Mesodermal cell (in vitro differentiated cells): ENCODE measurements at regions not wholly inside any gene's neighbourhood (a gene's known extent, or its start where the extent isn't known, plus 50 kb on each side); places are given as distances from the start of the nearest gene placed in this dataset.

Experiments used
- H3K27ac ChIP-seq: 2 replicates; pipeline ENCODE4 v1.7.0; 2013; ENCODE audit warnings: mild to moderate bottlenecking, low read depth, low read length, moderate library complexity; ENCODE audit not compliant: severe bottlenecking
- H3K36me3 ChIP-seq: 2 replicates; pipeline ENCODE4 v1.7.1; 2013; ENCODE audit warnings: mild to moderate bottlenecking, low read length, moderate library complexity; ENCODE audit not compliant: control insufficient read depth, insufficient read depth
- H3K4me1 ChIP-seq: one replicate; pipeline ENCODE4 v1.7.1; 2013; ENCODE audit warnings: mild to moderate bottlenecking, low read length; ENCODE audit not compliant: insufficient read depth, control insufficient read depth, poor library complexity, severe bottlenecking
- H3K4me3 ChIP-seq: 2 replicates; pipeline ENCODE4 v1.7.0; 2013; ENCODE audit warnings: low read length, control low read depth, mild to moderate bottlenecking; ENCODE audit not compliant: insufficient read depth, poor library complexity, severe bottlenecking; ENCODE audit errors: extremely low read depth
- H3K9me3 ChIP-seq: 2 replicates; pipeline ENCODE4 v1.7.1; 2013; ENCODE audit warnings: mild to moderate bottlenecking, low read length, moderate library complexity; ENCODE audit not compliant: control insufficient read depth
- WGBS, 2 experiments: methylation state at CpG; one replicate each; pipeline ENCODE4 v1.1.5; 2013; ENCODE audit warnings: missing lambda C conversion rate in 2 of 2; ENCODE audit not compliant: insufficient coverage in 2 of 2; 5-methylcytosine and 5-hydroxymethylcytosine counted together

DNA sequence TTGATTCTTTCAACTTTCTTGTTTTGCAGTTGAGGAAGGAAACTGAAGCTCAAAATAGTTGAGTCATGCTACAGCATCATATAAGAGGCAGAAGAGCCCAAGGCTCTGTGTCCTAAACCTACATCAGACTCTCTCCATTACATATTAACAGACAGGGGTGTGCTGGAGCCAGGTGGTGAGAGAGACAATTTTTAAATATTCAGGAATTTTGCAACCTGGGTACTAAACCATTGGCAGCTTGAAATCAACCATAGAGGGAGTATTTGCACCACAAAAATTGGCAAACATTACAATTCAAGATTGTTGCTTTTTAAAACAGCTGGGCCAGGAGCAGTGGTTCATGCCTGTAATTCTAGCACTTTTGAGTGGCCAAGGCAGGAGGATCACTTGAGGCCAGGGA lies 65.8 kb upstream of the SOX4 start:
- Histone ChIP-seq H3K9me3 (no peaks in the 10 kb centered on the region), H3K36me3 (no peaks in the 10 kb centered on the region), H3K4me1 (no peaks in the 10 kb centered on the region), H3K4me3 (no peak overlapping the region), H3K27ac (no peak overlapping the region)

GRCh38 chr6:21529431-21529830 lies 64.1 kb upstream of the SOX4 start:
- Histone ChIP-seq H3K36me3 (no peaks in the 10 kb centered on the region), H3K27ac (no peak overlapping the region), H3K4me3 (no peak overlapping the region), H3K9me3 (no peaks in the 10 kb centered on the region), H3K4me1 (peaks cover 13% of the 10 kb centered on the region)
- 87 to 96% methylated on average over 4 to 5 of the region's 5 CpGs for WGBS, 2 experiments

DNA sequence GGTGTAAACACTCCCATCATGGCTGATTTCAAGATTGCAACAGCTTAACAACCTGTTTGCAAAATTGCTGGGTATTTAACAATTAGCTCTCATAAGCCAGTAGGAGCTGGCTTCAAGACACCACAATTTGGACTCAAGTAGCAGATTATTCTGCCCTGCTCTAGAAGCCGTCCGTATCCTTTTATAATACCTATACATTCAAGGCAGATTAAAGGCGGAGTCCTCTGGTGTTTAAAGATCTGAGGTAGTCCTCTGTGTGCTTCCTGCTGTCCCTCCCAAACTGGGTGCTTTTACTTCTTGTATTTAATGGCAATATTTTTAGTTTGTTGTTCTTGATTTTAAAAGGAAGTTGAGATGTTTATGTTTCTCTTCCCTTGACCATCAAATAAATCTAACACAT lies 62.2 kb upstream of the SOX4 start:
- no peak overlapping the region for H3K4me3 ChIP-seq
- H3K9me3 ChIP-seq: peaks cover 2% of the 10 kb centered on the region
- WGBS, 2 experiments: no CpG with 5 or more reads among the region's 3 CpGs
- H3K27ac ChIP-seq: no peak overlapping the region
- no peaks in the 10 kb centered on the region for H3K36me3 ChIP-seq
- peaks cover 13% of the 10 kb centered on the region for H3K4me1 ChIP-seq

DNA sequence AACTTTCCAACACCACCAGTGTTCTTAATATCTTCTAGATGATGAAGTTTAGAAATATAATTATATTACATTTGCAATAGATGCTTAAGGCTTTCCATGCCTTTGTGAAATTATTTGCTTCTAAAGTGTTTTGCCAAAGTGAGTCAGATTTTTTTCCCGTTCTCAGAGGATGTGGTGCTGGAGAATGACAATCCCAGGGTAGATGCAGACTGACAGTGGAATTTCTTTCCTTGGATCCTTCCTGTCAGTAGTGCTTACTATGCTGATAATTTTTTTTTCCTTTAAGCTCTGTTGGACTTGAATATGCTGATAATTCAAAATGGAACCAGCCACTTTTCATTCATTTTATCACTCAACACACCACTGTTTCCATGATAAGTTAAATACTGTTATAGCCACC lies 59.9 kb upstream of the SOX4 start:
- H3K9me3 ChIP-seq: peaks cover 4% of the 10 kb centered on the region
- H3K36me3 ChIP-seq: no peaks in the 10 kb centered on the region
- WGBS, 2 experiments: 63 to 88% methylated on average over 1 of the region's 1 CpG
- peaks cover 13% of the 10 kb centered on the region for H3K4me1 ChIP-seq
- H3K27ac ChIP-seq: no peak overlapping the region
- H3K4me3 ChIP-seq: no peak overlapping the region

- Histone ChIP-seq H3K27ac (no peak overlapping the region), H3K4me3 (no peak overlapping the region), H3K4me1 (peaks cover 13% of the 10 kb centered on the region), H3K36me3 (no peaks in the 10 kb centered on the region), H3K9me3 (peaks cover 4% of the 10 kb centered on the region)
- 94 to 100% methylated on average over 4 to 5 of the region's 5 CpGs for WGBS, 2 experiments
These were observed 57.2 kb upstream of the SOX4 start for GRCh38 chr6:21536280-21536766.

- no peak overlapping the region for H3K4me3 ChIP-seq
- no CpG with 5 or more reads among the region's 2 CpGs for WGBS, 2 experiments
These were observed 55.9 kb upstream of the SOX4 start for GRCh38 chr6:21537637-21538036.

GRCh38 chr6:21538186-21538798 lies 55.3 kb upstream of the SOX4 start:
- Histone ChIP-seq H3K36me3 (no peaks in the 10 kb centered on the region), H3K9me3 (peaks cover 4% of the 10 kb centered on the region), H3K4me3 (no peak overlapping the region), H3K27ac (no peak overlapping the region), H3K4me1 (peaks cover 8% of the 10 kb centered on the region)
- WGBS, 2 experiments: 100% methylated on average over 1 to 4 of the region's 5 CpGs

More at GRCh38 chr6:21537637-21538036, 55.9 kb upstream of the SOX4 start:
- H3K4me1 ChIP-seq: peaks cover 13% of the 10 kb centered on the region
- H3K27ac ChIP-seq: no peak overlapping the region
- no peaks in the 10 kb centered on the region for H3K36me3 ChIP-seq
- peaks cover 4% of the 10 kb centered on the region for H3K9me3 ChIP-seq

DNA sequence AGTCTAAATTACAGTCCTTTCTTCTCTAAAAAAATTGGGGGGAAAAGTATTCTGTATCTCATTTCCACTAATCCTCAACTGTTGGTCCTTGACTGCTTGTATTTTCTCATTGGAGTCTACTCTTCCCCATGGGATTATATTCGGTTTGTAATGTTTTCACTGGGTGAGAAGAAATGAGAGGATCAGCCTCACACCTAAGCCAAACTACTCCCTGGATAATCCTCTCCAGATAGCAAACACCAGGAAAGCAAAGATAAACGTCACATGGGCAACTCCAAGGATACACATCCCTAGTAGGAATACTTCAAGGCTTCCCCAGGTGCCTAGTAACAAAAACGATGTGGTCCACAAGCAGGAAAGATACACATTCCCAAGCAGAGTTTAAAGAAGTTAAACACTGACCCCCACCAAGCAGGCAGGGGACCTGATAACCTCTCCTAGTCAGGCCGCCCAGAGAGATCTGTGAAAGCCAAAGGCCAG lies 53.9 kb upstream of the SOX4 start:
- 58 to 68% methylated on average over 2 to 3 of the region's 4 CpGs for WGBS, 2 experiments
- no peak overlapping the region for H3K27ac ChIP-seq
- no peak overlapping the region for H3K4me3 ChIP-seq
- no peaks in the 10 kb centered on the region for H3K36me3 ChIP-seq
- H3K4me1 ChIP-seq: no peaks in the 10 kb centered on the region
- H3K9me3 ChIP-seq: peaks cover 9% of the 10 kb centered on the region
